T-helper 2 cell treated with Interferon-gamma antibody and Interleukin-4, amounts not matched to agents 100 ng/mL and 5 ng/mL, for 36 hours (primary cell): ENCODE measurements at regions not wholly inside any gene's neighbourhood (a gene's known extent, or its start where the extent isn't known, plus 50 kb on each side); places are given as distances from the start of the nearest gene placed in this dataset.
"Not testable (repeated sequence)": the region's sequence is repeated elsewhere in the genome, so short reads cannot be mapped to it uniquely, and the experiment has no call there.

Experiments used
- intact Hi-C: fragments of 100-400 bp; cut with micrococcal nuclease; formaldehyde crosslinking; loops from one replicate; pipeline ENCODE4 v1.15.1; 2023

DNA sequence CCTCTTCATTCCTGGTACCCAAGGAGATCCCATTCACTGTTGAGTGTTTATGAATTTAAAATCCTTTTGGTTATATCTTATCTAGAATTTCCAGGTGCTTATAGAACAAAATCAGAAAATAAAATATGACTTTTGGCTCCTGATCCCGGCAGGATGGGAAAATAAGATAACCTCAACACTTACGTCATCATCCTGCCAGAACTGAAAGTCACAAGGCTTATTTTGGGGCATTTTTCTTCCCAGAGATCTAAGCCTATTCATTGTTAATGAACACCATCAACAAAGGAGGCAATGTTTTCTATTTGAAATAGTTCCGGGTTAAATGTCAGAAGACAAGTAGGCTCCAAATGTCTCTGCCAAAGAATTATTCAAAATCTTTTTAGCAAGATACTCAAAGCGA, 580.6 kb downstream of the TFAP2A start:
- intact Hi-C loops: no loop called here

DNA sequence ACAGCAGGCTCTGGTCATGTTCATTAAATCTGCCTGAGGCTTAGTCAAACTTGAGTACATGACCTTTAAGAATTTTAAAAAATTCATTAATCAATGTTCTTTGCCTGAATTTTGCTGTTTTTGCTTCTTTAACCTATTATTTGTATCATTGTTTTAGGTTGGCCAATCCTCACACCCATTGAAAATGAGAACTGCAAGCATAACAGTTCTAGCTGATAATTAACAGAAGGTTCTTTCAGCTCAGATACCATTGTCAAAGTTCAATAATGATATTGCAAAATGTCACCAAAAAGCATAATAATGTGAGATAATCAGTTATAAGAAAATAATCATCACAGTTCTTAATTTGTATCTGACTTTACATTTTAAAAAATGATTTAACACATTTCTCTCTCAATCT, 583.1 kb downstream of the TFAP2A start:
- intact Hi-C loops: no loop called here

DNA sequence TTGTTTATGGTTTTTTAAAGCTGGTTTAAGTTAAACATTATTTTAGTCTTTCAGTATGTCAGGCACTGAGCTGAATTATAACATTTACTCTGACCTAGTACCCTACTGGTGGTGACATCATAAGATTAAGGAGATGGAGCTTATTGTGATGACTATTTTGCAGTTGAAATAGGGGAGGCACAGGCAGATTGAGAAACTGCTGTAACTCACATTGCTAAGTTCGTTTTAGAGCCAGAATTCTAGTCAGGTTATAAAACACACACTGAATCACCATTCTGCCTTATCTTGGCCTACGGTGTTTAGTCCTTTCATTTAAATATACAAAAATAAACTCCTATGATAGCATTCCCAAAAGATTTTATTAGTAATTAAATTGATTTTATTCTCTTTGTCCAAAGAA, 584.1 kb downstream of the TFAP2A start:
- intact Hi-C loops: no loop called here

DNA sequence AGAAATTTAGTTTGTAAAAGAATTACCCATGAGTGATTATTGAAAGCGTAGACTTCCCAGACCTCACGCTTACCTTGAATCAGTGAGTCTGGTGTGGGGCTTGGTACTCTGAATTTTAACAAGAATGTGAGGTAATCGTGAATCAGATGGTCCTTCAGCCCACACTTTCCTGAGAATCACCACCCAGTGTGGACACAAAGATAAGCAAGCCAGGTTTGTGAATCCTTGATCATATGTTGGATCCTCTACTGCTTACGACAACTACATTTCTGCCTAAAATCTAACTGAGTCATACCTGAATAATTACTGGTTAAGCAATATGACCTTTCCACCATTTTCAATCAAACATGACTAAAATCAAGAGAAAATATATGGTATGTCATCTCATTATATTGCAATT, 589.3 kb downstream of the TFAP2A start:
- intact Hi-C loops: no loop called here

DNA sequence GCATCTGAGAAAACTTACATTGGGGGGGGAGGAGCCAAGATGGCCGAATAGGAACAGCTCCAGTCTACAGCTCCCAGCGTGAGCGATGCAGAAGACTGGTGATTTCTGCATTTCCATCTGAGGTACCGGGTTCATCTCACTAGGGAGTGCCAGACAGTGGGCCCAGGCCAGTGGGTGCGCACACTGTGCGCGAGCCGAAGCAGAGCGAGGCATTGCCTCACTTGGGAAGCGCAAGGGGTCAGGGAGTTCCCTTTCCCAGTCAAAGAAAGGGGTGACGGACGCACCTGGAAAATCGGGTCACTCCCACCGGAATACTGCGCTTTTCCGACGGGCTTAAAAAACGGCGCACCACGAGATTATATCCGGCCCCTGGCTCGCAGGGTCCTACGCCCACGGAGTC, 604.1 kb downstream of the TFAP2A start:
- intact Hi-C loops: not testable (repeated sequence)

DNA sequence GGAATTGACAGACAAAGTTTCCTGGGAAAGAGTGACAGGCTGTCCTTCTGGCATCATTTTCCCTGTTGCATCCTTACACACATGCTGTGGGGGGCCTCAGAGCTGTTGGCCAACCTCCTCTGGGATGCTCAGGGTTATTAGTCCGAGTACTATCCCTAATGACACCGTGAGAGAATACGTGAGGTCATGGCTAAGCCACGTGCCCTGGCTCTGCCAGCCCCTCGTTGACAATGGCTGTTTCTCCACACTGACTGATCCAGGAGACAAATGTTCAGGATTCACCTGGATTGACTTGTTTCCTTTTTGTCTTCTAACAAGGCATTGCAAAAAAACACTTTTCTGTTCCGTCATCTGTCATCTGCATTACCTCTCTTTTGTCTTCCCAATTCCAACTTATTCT, 604.6 kb downstream of the TFAP2A start:
- intact Hi-C loops: no loop called here

DNA sequence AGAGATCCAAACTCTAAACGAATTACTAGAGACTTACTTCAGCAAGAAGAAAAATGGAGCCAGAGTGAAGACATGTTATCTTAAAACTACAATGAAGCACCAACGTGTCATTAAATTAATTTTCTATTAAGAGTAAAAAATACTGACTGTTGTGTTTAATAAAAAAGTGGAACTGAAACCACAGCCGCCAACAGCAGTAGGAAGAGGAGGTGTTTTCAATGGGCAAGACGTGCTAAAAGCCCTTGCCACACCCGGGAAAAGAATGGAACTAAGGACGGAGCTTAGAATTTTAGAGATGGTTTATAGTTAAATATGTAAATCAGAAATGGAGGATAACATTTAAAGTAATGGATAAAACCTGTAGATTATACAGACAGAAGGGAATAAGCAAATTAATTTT, 608.7 kb downstream of the TFAP2A start:
- intact Hi-C loops: no loop called here

DNA sequence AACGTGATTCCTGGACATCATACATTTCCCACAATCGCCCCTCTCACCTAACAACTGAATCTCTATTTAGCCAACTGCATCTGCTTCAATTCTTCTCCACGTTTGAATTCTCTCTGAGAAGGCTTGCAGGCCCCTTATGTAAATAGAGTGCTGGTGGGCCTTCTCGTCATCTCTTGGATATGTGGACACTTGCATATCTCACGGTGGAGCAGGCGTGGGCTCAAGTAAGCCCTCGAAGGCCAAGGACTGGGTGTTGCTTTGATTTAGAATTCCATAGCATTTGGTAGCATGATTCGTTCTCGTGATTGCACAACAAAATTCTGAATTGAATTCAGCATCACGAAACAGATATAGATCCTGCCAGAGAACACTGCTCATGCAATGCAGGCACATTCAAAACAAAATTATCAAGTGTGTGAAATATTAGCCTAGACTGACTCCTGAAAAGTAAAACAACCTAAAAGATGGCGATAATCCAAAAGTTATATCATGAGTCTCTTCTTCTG, 613.6 kb downstream of the TFAP2A start:
- intact Hi-C loops: no loop called here

DNA sequence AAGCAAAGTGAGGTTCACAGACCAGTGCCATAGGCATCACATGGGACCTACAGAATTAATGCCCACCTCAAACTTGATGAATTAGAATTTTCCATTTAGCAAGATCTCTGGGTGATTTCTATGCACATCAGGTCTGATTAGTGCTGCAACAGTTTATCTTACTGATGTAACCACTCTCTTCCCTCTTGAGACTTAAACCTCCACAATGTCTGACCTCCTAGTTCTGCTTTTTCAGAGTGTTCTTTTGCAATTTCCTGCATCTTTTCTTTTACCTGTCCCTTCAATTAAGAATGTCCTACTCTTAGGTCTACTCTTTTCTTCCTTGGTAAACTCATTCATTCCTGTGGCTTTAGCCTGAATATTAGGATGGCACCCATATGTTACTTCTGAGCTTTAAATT, 615.3 kb downstream of the TFAP2A start:
- intact Hi-C loops: no loop called here

DNA sequence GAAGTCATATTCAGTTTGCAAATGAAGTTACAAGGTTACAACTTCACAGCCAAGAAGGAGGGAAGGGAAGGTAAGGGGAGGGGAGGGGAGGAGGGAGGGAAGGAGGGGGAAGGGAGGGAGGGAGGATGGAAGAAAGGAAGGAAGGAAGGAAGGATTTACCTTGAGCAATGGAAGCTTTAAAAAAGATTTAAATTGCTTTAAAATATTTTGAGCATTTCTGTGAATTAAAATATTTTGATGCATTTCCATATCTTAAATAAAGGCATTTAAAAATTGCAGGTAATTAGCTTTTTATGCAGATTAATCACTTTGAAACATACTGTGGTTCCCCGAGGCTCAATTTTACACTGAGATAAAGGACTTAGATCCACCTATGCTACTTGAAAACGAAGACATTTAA, 618.0 kb downstream of the TFAP2A start:
- intact Hi-C loops: no loop called here

DNA sequence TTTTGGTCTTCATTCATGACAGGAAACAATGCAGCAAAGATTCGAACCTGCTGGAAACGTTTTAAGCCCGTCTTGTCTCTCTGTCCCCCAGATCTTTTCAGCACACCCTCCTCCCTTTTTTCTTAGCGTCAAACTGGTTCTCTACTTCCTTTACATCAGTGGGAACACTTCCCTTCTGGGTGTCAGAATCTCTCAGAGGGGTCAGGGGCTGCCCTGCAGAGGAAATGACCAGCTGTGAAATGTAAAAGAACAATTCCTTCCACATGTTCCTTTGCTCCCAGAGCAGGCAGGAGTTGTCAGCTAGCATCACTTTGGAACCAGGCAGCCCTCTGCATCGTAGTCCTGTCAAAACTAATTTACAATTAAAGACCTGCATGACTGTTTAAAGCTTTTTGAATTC, 619.0 kb downstream of the TFAP2A start:
- intact Hi-C loops: no loop called here

DNA sequence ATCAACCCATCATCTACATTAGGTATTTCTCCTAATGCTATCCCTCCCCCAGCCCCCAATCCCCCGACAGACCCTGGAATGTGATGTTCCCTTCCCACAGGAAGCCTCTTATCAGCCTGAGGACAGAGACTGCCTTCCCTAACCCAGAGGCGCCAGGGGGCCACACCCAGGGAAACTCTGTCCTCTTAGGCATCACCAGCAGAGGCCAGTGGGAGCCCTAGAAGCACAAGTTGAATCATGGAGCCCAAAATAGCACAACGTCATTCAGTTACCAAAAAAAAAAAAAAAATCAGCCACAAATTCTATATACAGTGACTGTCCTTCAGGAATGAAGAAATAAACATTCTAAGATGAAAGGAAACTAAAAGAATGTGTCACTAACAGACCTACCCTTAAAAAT, 625.7 kb downstream of the TFAP2A start:
- intact Hi-C loops: no loop called here

DNA sequence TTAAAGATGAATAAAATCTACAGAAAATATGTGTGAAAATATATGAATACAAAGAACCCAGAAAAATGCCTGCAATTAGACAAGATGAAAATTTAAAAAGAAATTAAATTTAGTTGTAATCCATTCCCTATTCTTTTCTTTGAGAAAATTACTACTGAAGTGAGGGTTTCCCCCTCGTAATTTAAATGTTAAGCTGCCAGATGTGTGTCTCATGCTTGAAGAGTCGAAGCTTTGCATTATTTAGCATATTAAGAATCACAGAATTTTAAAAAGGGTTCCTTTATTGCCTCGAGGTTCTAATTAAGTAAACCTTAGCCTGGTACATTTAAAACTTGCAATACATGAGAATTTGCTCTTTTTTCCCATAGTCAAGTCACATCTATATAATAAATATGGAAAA, 630.1 kb downstream of the TFAP2A start:
- intact Hi-C loops: no loop called here

DNA sequence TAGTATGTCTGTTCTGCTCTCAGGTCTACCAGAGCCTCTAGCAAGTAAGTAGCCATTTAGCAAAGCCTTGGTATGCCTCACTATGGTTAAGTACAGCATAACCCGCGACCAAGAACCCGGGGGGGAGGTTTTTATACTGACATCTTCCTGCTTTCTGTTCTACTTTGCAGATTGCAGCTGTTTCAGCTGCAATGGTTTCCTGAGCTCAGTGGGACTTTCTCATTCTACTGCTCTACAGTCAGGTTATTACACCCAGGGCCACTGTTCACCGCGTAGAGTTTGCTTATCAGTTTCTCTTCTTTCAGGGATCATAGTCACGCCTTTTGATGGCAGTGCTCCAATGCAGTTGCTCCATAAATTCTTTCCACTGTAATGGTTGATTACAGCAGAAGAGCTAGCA, 631.3 kb downstream of the TFAP2A start:
- intact Hi-C loops: no loop called here

DNA sequence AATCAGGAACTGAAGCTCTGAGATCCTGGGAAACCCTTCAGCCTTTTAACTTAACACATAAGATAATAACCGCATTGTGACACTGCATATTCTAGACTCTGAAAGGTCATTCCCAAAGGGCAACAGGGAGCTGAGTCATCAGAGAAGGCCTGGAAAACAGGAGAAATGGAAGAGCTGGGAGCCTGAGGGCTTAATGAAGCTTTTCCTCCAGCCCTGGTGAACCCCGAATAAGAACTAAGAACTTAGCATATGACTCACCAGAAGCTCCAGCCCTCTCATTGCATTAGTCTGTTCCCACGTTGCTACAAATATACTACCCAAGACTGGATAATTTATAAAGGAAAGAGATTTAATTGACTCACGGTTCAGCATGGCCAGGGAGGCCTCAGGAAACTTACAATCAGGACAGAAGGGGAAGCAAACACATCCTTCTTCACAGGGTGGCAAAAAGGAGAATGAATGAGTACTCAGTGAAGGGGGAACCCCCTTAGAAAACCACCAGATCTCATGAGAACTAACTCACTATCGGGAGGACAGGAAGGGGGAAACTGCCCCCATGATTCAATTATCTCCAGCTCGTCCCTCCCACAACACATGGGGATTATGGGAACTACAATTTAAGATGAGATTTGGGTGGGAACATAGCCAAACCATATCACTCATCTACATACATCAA, 648.5 kb downstream of the TFAP2A start:
- intact Hi-C loops: no loop called here

DNA sequence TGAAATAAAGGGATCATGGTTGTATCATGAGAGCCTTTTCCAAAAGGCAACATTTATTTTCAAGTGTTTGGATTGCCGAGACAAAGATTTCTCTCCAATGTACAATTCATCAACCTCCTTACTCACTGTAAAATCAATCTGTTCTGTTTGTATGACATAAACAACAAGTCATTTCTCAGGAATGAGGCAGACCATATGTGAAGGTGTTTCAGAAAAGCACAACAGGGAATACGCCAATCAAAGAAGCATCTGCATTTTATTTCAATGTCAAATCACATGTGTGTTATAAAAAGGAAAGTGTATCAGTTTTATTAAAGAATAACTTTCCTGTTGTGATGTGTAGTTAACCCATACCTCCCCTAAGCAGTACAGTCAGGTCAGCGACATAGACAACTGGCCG, 653.7 kb downstream of the TFAP2A start:
- intact Hi-C loops: no loop called here

DNA sequence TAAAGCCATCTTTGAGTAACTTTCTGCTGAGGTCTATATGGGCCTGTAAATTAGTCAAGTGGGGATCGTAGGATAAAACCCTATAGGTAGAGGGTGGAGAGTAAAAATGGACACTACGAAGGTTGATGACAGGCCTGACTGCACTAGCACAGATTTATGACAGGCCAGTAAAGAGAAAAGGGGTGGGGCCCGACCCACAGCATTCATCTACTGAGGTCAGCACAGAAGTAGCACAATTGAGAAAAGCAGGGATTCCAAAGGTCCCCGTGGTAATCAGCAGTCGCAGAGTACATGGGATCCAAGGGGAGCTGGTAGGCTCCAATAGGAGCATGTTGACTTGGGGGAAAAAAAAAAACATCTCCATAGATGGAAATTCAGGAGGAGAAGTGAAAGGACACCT, 660.4 kb downstream of the TFAP2A start:
- intact Hi-C loops: no loop called here

DNA sequence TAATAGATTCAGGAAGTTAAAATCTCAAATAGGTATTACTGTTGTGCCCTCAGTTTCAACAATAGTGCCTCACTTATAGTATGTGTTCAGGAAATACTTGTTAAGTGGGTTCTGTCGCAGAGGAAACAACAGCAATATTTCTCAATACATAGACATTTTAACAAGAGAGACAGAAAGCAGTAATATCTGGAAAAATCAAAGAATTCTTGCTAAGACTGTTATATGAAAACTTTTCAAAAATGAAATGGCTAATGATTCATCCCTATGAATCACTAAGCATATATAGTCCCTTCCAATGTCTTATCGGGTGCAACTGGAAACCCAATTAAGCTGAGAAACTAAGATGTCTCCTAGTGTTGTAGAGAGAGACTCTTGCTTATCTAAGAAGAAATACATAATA, 668.9 kb downstream of the TFAP2A start:
- intact Hi-C loops: no loop called here

DNA sequence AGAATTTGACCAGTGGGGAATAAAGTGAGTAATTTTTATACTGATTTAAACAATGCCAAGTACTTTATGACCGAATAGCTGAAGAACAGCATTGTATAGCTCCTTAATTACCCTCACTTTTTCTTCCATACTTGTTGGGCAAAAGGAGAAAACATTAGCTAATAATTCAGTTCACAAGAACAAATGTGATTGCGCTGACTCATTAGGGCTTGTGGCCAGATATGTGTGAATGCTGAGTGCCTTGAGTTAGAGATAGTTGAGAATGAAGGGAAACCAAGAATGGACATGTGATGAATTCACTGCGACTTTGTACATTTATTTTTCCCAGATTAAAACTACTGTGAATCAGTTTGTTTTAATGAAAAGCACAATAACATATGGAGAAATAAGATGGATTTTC, 669.4 kb downstream of the TFAP2A start:
- intact Hi-C loops: no loop called here

DNA sequence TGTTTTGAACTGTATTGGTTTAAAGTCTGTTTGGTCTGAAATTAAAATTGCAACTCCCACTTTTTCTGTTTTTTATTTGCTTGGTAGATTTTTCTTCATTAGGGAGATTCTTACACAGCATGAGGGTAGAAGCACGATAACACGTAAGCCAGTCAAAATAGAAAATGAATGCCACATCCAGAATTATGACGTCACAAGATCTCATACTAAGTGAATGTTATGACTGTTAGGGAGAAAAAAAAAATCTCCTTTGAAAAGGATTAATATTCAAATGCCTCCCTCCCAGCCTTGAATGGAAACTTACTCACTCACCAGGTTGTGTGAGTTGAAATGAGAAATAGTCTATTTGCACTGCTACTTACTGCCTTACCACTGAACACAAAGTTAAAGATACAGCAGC, 670.8 kb downstream of the TFAP2A start:
- intact Hi-C loops: no loop called here

DNA sequence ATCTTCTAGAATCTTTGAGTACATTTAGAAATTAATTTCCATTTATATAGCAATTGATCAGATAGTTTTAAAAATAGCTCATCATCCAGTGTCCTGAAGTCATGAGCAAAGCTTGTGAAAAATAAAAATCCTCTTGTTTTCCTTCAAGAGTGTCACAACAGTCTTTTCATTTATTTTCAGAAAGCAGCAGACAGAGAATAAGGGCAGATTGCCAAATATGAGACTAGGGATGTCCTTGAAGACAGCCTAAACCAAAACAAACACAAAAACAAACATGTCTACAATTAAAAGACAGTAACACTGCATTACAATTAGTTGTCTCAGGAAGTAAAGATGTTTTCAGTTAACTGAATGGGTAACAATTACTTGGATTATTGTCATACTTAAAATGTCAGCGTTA, 682.8 kb downstream of the TFAP2A start:
- intact Hi-C loops: no loop called here

DNA sequence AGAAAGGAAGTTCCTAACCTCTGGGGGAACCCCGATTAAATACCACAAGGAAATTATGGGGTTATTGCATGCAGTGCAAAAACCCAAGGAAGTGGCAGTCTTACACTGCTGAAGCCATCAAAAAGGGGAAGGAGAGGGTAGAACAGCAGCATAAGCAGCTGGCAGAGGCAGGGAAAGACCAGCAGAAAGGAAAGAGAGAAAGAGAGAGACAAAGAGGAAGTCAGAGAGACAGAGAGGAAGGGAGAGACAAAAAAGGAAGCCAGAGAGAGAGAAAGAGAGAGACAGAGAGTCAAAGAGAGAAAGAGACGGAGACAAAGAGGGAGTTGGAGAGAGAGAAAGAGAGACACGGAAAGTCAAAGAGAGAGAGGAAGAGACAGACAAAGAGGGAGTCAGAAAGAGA, 689.1 kb downstream of the TFAP2A start:
- intact Hi-C loops: not testable (repeated sequence)

DNA sequence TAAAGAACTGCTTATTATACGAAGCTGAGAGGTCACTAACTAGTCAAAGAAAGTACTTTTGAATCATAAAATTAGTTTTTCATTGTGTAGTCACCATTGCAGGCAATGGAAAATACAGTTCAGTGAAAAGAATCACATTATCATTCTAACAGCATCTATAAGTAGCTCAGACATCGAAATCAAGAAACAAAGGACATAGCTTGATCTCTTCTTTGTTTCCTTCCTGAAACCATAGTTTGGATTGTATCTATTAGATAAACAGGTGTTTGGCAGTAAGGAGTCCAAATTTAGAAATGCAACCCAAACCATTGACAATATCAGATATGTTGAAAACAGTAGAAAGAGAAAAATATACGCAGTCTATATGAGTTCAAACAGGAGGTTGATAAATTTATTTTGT, 697.3 kb downstream of the TFAP2A start:
- intact Hi-C loops: no loop called here

DNA sequence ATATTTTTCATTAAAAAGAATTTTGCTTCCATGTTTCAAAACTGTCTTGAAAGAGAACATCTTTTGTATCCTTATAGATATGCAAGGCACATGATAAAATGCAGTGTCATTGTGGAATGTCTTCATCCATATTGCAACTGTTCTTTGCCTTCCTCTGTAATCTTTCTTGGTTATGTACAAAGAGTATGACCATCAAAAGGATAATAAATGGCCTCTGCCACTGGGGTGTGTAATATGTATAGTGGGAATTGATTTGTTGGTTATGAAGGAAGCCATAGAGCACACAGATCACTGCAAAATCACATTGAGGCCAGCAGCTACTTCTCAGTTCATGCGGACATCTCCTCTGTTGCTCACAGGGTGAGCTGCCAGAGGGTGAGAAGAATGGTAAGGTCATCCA, 703.5 kb downstream of the TFAP2A start:
- intact Hi-C loops: no loop called here
